ENCODE measurements at regions not wholly inside any gene's neighbourhood (a gene's known extent, or its start where the extent isn't known, plus 50 kb on each side); places are given as distances from the start of the nearest gene placed in this dataset.
"Not testable (repeated sequence)": the region's sequence is repeated elsewhere in the genome, so short reads cannot be mapped to it uniquely, and the experiment has no call there.

DNA sequence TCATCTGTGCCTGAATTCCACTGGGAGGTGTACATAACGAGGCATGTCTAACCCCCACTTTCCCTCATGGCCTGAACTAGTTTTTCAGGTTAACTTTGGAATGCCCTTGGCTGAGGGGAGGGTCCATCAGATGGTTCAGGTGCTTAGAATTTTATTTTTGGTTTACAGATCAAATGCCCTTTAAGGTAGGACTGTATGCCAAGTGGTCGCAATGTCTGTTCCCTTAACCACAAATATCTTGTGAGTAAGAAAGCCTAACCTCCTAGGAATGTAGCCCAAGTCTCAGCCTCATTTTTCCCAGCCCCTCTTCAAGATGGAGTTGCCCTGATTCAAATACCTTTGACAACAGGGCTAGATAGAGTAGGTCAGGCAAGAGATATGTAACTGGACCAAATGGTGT, 78.4 kb downstream of the RNASET2 start:
- no peak for FAIRE-seq

DNA sequence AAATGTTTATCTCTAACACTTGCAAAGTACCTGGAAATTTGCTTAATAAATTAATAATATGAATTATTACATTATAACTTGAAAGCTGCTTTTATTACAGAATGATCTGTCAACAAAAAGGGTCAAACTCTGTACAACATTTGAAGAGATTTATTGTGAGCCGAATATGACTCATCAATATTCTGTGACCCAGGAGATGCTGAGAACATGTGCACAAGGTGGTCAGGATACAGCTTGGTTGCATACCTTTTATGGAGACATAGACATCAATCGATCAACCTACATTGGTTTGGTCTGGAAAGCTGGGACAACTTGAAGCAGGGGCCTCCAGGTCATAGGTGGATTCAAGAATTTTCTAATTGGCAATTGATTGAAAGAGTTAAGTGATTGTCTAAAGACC, 79.0 kb downstream of the RNASET2 start:
- FAIRE-seq, result no peak

- FAIRE-seq, result no peak
These were observed 83.8 kb downstream of the RNASET2 start for GRCh38 chr6:166872531-166873009.

GRCh38 chr6:166870602-166871208, 85.6 kb downstream of the RNASET2 start:
- FAIRE-seq, result no peak

GRCh38 chr6:166866839-166867637, 89.3 kb downstream of the RNASET2 start:
- FAIRE-seq, result no peak

GRCh38 chr6:166864333-166864732, 92.0 kb downstream of the RNASET2 start:
- FAIRE-seq, result no peak

DNA sequence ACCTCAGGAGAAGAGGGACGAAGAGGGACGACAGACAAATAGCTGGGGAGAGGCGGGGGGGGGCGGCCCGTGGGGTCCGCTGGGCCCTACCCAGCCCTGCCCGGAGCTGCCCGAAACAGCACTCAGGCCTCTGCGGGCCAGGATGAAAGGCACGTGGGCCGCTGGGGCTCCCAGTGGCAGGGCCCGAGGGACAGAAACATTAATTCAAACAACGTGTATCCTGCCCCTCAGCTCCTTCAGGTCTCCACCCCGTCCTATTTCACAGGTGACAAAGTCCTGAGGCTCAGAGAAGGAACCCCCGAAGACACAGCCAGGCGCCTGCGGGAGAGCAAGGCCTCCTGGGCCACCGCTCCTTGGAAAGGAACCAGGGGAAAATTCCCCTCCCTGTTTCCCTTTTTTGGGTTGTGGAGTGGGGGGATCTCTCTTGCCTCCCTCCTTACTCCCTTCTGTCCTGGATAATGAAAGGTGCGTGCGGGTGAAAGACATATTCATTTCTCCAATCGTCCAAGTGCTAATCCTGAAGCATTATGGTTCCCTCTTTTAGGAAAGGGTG, 93.3 kb downstream of the RNASET2 start:
- FAIRE-seq, result no peak

DNA sequence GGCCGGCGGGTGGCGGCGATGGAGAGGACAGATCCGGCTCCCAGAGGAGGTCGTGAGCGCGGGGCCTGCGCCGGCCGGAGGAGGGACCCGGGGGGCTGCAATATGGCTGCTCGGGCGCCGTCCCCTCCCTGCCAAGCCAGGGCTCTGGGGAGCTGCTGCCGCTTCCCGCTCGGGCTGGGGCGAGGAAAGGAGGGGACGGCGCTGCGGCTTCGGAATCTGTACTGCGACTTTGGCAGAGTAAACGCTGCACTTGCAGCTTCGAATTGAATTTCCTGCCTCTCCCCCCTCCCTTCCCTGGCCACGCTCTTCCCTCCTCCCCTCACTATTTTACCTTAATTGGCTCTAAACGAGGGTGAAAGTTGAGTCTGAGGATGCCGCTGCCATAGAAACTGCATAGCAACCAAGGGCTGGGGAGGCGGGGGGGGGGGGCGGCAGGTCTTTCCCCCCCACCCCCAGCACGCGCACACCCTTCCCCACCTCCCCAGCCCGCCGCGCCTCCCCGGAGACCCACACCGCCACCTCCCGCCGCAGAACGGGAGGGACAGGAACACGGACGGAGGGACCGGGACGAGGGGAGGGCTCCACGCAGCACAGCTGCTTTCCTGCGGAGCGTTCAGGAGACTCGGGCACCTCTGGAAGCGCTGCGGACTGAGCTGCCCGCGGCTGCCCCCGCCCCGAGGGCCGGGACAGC, 93.9 kb downstream of the RNASET2 start:
- FAIRE-seq, result no peak

DNA sequence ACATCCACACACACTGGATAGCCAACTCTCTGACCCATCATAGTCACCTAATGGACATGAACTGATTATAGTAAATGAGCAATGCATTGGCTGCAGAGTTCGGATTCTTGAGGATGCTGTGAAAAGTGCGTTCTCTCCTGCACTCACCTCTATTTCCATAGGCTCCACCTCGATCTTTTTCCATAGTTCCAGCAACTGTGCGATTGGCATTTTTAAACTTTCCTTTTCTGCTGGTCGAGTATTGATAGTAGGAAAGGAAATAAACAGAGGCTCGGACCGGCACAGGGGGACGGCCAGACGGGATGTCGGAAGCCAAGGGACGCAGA, 94.4 kb downstream of the RNASET2 start:
- FAIRE-seq, result no peak

GRCh38 chr6:166861304-166861703, 95.0 kb downstream of the RNASET2 start:
- FAIRE-seq, result no peak

GRCh38 chr6:166860392-166860791, 96.0 kb downstream of the RNASET2 start:
- no peak for FAIRE-seq

DNA sequence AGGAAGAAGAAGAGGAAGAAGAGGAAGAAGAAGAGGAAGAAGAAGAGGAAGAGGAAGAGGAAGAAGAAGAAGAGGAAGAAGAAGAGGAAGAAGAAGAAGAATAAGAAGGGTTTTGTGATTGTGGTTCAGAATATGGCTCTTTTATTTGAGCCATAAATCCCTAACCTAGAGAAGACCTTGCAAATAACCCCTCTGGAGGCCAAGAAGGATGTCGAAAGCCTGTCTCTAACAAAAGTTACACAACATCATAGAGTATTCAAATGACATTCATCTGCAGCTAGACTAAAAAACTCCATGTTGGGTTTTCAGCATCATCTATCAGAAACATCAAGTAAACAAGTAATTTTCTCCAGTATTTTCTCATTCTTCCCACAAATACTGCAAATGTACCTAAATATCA, 100.9 kb downstream of the RNASET2 start:
- FAIRE-seq, result no peak

- no peak for FAIRE-seq
These were observed 102.7 kb downstream of the RNASET2 start for GRCh38 chr6:166853371-166854325.

DNA sequence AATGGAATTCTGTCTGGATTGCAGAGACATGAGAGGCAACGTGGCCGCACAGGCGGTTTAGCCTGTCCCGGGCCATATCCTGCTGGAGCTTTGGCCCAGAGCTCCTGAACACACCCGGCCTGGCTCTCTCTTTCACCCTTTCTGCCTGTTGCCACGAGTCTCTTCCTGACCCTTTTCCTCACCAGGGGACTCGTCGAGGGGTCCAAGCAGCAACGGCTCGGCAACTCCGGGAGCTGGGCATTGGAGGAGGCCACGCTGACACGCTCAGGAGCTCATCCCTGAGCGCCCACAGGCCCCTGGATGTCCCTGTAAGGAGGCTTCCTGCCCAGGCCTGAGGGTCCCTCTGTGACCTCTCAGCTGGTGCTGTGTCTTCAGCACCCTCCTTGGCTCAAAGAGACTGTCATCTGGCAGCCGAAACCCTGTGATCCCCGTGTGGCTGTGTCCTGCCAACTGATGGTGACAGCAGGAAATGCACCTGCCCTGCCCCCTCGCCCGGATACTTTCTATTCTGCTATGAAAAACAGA, 103.8 kb downstream of the RNASET2 start:
- FAIRE-seq, result no peak

DNA sequence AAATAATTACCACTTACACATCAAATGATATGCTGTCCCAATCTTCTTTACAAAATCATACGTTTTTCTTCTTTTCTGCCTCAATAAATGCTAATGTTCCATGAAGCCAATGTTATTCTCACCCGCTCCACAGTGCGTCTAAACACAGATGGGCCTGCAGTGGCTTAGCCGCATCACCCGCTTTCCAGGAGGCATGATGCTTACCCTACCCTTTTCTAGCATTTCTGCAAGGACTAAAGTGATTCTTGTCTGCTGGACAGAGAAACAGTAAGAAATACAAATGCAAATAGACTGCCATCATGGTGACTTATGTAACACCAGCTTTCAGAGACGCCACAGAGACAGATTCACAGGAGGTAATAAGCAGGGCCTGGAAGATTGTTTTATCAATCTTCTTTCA, 104.4 kb downstream of the RNASET2 start:
- no peak for FAIRE-seq

GRCh38 chr6:166851426-166851825, 104.9 kb downstream of the RNASET2 start:
- FAIRE-seq, result no peak

DNA sequence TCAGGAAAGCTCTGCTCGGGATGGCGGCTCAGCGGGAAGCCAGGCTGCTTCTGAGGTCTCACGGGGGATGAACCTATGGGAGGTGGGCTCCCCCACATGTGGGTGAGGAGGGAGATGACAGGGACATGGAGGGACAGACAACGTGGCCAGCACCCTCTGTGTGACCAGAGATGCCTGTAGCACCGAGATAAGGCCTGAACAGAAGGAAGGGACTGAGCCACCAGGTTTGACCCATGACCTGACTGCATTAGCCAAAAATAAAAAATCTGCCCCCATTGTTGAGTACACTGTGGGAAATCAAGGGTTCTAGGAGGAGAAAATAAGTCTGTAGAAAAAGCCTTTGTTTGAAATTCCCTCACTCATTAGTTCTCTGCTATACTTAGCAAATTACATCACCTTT, 105.7 kb downstream of the RNASET2 start:
- no peak for FAIRE-seq

DNA sequence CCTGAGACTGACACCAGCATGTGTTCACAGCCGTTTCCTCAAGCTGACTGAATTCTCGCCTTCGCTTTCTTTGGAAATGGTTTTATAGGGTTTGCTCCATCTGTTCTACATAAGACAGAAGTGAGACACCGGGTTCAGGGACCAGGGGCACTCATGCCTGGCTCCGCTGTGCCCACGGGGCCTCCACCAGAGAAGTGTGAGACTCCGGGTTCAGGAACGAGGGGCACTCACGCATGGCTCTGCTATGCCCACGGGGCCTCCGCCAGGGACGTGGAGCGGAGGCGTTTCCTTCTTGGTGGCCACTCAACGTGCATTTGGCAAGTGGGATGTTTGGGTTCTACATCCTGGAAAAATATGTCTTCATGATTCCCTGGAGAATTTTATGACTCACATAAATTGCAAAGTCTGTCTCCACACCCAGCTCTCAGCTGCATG, 106.6 kb downstream of the RNASET2 start:
- FAIRE-seq, result no peak

- FAIRE-seq, result no peak
These were observed 107.2 kb downstream of the RNASET2 start for GRCh38 chr6:166848979-166849748.

GRCh38 chr6:166846446-166847142, 109.8 kb downstream of the RNASET2 start:
- FAIRE-seq, result not testable (repeated sequence)

DNA sequence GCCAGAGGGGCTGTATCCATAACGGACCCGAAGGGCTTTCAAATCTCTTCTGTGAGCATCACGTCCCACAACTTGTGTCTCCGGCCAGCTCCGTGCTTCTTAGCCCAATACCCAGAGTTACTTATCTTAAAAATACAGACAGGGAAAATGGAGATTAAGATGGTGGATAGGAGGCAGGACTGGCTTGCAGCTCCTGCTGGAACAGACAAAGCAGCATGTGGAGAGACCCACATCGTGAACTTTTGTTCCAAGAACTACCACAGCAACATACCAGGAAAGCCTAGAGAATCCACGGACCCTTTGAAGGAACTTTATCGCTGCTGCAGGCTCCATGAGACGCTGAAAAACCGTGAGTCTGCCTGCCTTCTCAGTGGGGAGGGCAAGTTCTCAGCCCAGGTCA, 113.7 kb downstream of the RNASET2 start:
- FAIRE-seq, result no peak
